GM21526 (cell line): ENCODE measurements at regions not wholly inside any gene's neighbourhood (a gene's known extent, or its start where the extent isn't known, plus 50 kb on each side); places are given as distances from the start of the nearest gene placed in this dataset.

ENCODE experiments used
- ATAC-seq: cut with Tn5 transposase; IDR thresholded peaks from one replicate; pipeline ENCODE4 v1.9.1; 2021; ENCODE audit warnings: moderate library complexity; ENCODE audit not compliant: unreplicated experiment, low FRiP score

- ATAC-seq: no peak
Measured at GRCh38 chr2:41355794-41356193, 692.0 kb upstream of the PKDCC start.

- ATAC-seq: no peak
Measured at GRCh38 chr2:41364842-41365241, 683.0 kb upstream of the PKDCC start.

- ATAC-seq: no peak
Measured at GRCh38 chr2:41375901-41376300, 671.9 kb upstream of the PKDCC start.

- no peak for ATAC-seq
Measured at GRCh38 chr2:41377837-41378236, 670.0 kb upstream of the PKDCC start.

- ATAC-seq: no peak
Measured at GRCh38 chr2:41378420-41378819, 669.4 kb upstream of the PKDCC start.

- no peak for ATAC-seq
Measured at GRCh38 chr2:41379496-41380221, 668.2 kb upstream of the PKDCC start.

- no peak for ATAC-seq
Measured at GRCh38 chr2:41381701-41382100, 666.1 kb upstream of the PKDCC start.

GRCh38 chr2:41387519-41387918 is 660.3 kb upstream of the PKDCC start:
- ATAC-seq: no peak

- ATAC-seq: no peak
Measured at GRCh38 chr2:41393621-41394020, 654.2 kb upstream of the PKDCC start.

GRCh38 chr2:41394541-41394940 is 653.3 kb upstream of the PKDCC start:
- ATAC-seq: no peak

GRCh38 chr2:41395692-41396091 is 652.1 kb upstream of the PKDCC start:
- ATAC-seq: no peak

GRCh38 chr2:41399437-41400087 is 648.3 kb upstream of the PKDCC start:
- ATAC-seq: no peak

- no peak for ATAC-seq
Measured at GRCh38 chr2:41400088-41400665, 647.6 kb upstream of the PKDCC start.

GRCh38 chr2:41405441-41405840 is 642.4 kb upstream of the PKDCC start:
- ATAC-seq: no peak

- ATAC-seq: no peak
Measured at GRCh38 chr2:41409328-41409727, 638.5 kb upstream of the PKDCC start.

GRCh38 chr2:41410011-41410410 is 637.8 kb upstream of the PKDCC start:
- no peak for ATAC-seq

GRCh38 chr2:41413813-41414485 is 633.9 kb upstream of the PKDCC start:
- ATAC-seq: no peak

- ATAC-seq: peak; percentile 84
Measured at GRCh38 chr2:41414486-41415230, 633.2 kb upstream of the PKDCC start.

GRCh38 chr2:41417511-41417910 is 630.3 kb upstream of the PKDCC start:
- ATAC-seq: no peak

GRCh38 chr2:41420219-41420618 is 627.6 kb upstream of the PKDCC start:
- no peak for ATAC-seq

- ATAC-seq: no peak
Measured at GRCh38 chr2:41420872-41421271, 626.9 kb upstream of the PKDCC start.
